Loucy (cell line): ENCODE measurements at regions not wholly inside any gene's neighbourhood (a gene's known extent, or its start where the extent isn't known, plus 50 kb on each side); places are given as distances from the start of the nearest gene placed in this dataset.

Experiments
- H2AFZ ChIP-seq: fragments of 200-600 bp; sonication (generic); 2 replicates; pipeline ENCODE4 v1.6.0; 2016; ENCODE audit warnings: antibody characterized with exemption, mild to moderate bottlenecking, low read length, moderate library complexity
- H3F3A ChIP-seq: fragments of 200-600 bp; 2 replicates; pipeline ENCODE4 v1.6.0; 2016; ENCODE audit warnings: antibody characterized with exemption, low read depth, mild to moderate bottlenecking
- H3K27me3 ChIP-seq: fragments of 200-600 bp; sonication (generic); 2 replicates; pipeline ENCODE4 v1.6.1; 2014; ENCODE audit warnings: low read length, mild to moderate bottlenecking; ENCODE audit not compliant: insufficient read depth, poor library complexity, severe bottlenecking
- H3K36me3 ChIP-seq: fragments of 200-600 bp; sonication (generic); 2 replicates; pipeline ENCODE4 v1.6.1; 2016; ENCODE audit warnings: low read length; ENCODE audit not compliant: insufficient read depth
- H3K4me1 ChIP-seq: fragments of 200-600 bp; sonication (generic); 2 replicates; pipeline ENCODE4 v1.5.1; 2014; ENCODE audit warnings: low read length, mild to moderate bottlenecking; ENCODE audit not compliant: insufficient read depth, poor library complexity, severe bottlenecking
- H3K4me2 ChIP-seq: fragments of 200-600 bp; sonication (generic); 2 replicates; pipeline ENCODE4 v1.6.0; 2014; ENCODE audit warnings: antibody characterized with exemption, low read length, low read depth, mild to moderate bottlenecking; ENCODE audit not compliant: poor library complexity, severe bottlenecking
- H3K4me3 ChIP-seq: fragments of 200-600 bp; sonication (generic); 2 replicates; pipeline ENCODE4 v1.5.1; 2014; ENCODE audit warnings: low read length, mild to moderate bottlenecking, mixed read lengths; ENCODE audit not compliant: poor library complexity, severe bottlenecking
- H3K79me2 ChIP-seq: fragments of 200-600 bp; sonication (generic); 2 replicates; pipeline ENCODE4 v1.6.1; 2014; ENCODE audit warnings: low read length; ENCODE audit not compliant: insufficient read depth
- H3K9ac ChIP-seq: fragments of 200-600 bp; sonication (generic); 2 replicates; pipeline ENCODE4 v1.6.0; 2014; ENCODE audit warnings: mild to moderate bottlenecking, low read depth, low read length, moderate library complexity; ENCODE audit not compliant: poor library complexity, severe bottlenecking
- H3K9me2 ChIP-seq: fragments of 200-600 bp; sonication (generic); replicated peaks from 2 replicates; pipeline ENCODE4 v1.6.1; 2016; ENCODE audit warnings: low read depth, low read length, mixed read lengths
- H3K9me3 ChIP-seq: fragments of 200-600 bp; sonication (generic); 2 replicates; pipeline ENCODE4 v1.6.1; 2014; ENCODE audit warnings: mild to moderate bottlenecking, antibody characterized with exemption, low read length, low read depth; ENCODE audit not compliant: insufficient read depth
- H4K20me1 ChIP-seq: fragments of 200-600 bp; sonication (generic); 2 replicates; pipeline ENCODE4 v1.6.0; 2014; ENCODE audit warnings: antibody characterized with exemption, low read length, mild to moderate bottlenecking; ENCODE audit not compliant: insufficient read depth, poor library complexity, severe bottlenecking
- EZH2phosphoT487 ChIP-seq: fragments of 200-600 bp; IDR thresholded peaks from 2 replicates; pipeline ENCODE4 v1.6.1; 2018; ENCODE audit warnings: antibody characterized with exemption, mild to moderate bottlenecking, moderate library complexity, borderline replicate concordance
- TF ChIP-seq, protein P1 (sequence below): fragments of 200-600 bp; sonication (generic); conservative IDR thresholded peaks from 2 replicates; pipeline ENCODE4 v1.5.1; 2014; ENCODE audit warnings: mild to moderate bottlenecking, antibody characterized with exemption, low read length

DNA sequence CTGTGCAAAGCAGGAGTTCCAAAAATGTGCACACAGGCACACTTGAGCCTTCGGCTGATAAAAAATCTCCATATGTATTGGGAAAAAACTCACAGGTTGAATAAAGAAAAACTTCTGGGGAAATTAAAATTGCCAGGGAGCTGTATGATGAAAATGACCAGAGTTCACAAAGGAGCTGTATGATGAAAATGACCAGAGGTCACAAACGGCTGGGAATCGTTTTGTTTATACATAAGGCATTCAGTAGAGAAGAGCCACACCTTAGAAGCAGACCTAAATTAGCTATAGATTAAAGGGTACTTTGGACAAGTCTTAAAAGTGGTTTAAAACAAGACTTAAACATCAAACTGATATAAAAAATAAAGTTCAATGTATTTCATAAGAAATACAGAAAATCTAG is 251.7 kb upstream of the TMEM132C start:
- H3K27me3 ChIP-seq = no peaks in the 10 kb centered on the region

GRCh38 chr12:128018067-128018466 is 248.9 kb upstream of the TMEM132C start:
- Histone ChIP-seq H3K9me3 (no peaks in the 10 kb centered on the region), H3F3A (no peaks in the 10 kb centered on the region), H3K9ac (no peak overlapping the region), H3K4me3 (no peak overlapping the region), H3K4me1 (no peaks in the 10 kb centered on the region), H3K9me2 (no peaks in the 10 kb centered on the region), H3K27me3 (no peaks in the 10 kb centered on the region), H3K4me2 (no peak overlapping the region), H3K79me2 (no peaks in the 10 kb centered on the region), H2AFZ (no peak overlapping the region), H4K20me1 (no peaks in the 10 kb centered on the region), H3K36me3 (no peaks in the 10 kb centered on the region)
- TF ChIP-seq EZH2phosphoT487 = no peak
- TF ChIP-seq, protein P1, sequence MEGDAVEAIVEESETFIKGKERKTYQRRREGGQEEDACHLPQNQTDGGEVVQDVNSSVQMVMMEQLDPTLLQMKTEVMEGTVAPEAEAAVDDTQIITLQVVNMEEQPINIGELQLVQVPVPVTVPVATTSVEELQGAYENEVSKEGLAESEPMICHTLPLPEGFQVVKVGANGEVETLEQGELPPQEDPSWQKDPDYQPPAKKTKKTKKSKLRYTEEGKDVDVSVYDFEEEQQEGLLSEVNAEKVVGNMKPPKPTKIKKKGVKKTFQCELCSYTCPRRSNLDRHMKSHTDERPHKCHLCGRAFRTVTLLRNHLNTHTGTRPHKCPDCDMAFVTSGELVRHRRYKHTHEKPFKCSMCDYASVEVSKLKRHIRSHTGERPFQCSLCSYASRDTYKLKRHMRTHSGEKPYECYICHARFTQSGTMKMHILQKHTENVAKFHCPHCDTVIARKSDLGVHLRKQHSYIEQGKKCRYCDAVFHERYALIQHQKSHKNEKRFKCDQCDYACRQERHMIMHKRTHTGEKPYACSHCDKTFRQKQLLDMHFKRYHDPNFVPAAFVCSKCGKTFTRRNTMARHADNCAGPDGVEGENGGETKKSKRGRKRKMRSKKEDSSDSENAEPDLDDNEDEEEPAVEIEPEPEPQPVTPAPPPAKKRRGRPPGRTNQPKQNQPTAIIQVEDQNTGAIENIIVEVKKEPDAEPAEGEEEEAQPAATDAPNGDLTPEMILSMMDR = no peak

More for the DNA sequence above, 251.7 kb upstream of the TMEM132C start:
- no peaks in the 10 kb centered on the region for H4K20me1 ChIP-seq
- H3K36me3 ChIP-seq = no peaks in the 10 kb centered on the region
- TF ChIP-seq, protein P1 = no peak
- TF ChIP-seq EZH2phosphoT487 = no peak
- H3K4me2 ChIP-seq = no peak overlapping the region
- H2AFZ ChIP-seq = no peak overlapping the region
- H3K9ac ChIP-seq = no peak overlapping the region
- no peaks in the 10 kb centered on the region for H3K9me2 ChIP-seq
- H3F3A ChIP-seq = no peaks in the 10 kb centered on the region
- H3K4me1 ChIP-seq = no peaks in the 10 kb centered on the region
- H3K79me2 ChIP-seq = no peaks in the 10 kb centered on the region
- no peaks in the 10 kb centered on the region for H3K9me3 ChIP-seq
- H3K4me3 ChIP-seq = no peak overlapping the region

DNA sequence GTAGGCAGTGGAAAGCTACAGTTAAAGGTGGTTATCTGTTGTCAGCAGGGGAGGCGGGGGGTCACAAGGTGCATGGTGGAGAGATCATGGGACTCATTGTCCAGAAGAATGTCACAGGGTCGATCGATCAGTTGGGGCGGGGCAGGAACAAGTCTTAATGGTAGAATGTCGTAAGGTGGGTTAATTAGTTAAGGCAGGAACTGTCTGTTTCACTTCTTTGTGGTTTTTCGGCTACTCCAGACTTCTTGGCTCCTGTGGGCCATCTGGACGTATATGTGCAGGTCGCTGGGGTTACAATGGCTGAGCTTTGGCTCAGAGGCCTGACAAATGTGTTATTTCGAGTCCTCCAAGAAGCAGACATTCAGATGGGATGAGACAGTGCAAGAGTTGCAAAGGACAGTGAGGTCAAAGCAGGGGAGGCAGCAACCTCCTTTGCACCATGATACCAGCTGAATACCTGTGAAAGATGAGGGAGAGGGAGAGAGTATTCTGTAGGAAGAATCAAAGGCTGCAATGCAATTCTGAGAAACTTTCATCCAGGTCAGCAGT is 246.9 kb upstream of the TMEM132C start:
- Histone ChIP-seq H4K20me1 (no peaks in the 10 kb centered on the region), H3K4me2 (no peak overlapping the region)

More for the DNA sequence above, 246.9 kb upstream of the TMEM132C start:
- Histone ChIP-seq H3K4me1 (no peaks in the 10 kb centered on the region), H3K4me3 (no peak overlapping the region), H3K9me2 (no peaks in the 10 kb centered on the region), H3K27me3 (no peaks in the 10 kb centered on the region), H3K9me3 (no peaks in the 10 kb centered on the region), H2AFZ (no peak overlapping the region), H3K9ac (no peak overlapping the region), H3K36me3 (no peaks in the 10 kb centered on the region), H3K79me2 (no peaks in the 10 kb centered on the region), H3F3A (no peaks in the 10 kb centered on the region)
- TF ChIP-seq EZH2phosphoT487 = no peak
- TF ChIP-seq, protein P1 = no peak
